Urothelium cell line (cell line): ENCODE measurements at regions not wholly inside any gene's neighbourhood (a gene's known extent, or its start where the extent isn't known, plus 50 kb on each side); places are given as distances from the start of the nearest gene placed in this dataset.
"Not testable (repeated sequence)": the region's sequence is repeated elsewhere in the genome, so short reads cannot be mapped to it uniquely, and the experiment has no call there.

Experiments
- DNase-seq: peaks from one replicate; pipeline ENCODE4 v3.0.0; 2011; ENCODE audit warnings: low spot score, mixed read lengths
- FAIRE-seq: peaks from 2 replicates; lab custom pipeline; 2011; peaks lifted over from hg19 to GRCh38; lab: Jason Lieb, UNC

GRCh38 chr1:143714913-143715312 is 256.9 kb downstream of the FAM72C start:
- not testable (repeated sequence) for FAIRE-seq, DNase-seq

- DNase-seq, result not testable (repeated sequence)
- peak; percentile 68 for FAIRE-seq
These were observed 262.1 kb downstream of the FAM72C start for GRCh38 chr1:143709606-143710259.

GRCh38 chr1:143702739-143703138 is 269.0 kb downstream of the FAM72C start:
- FAIRE-seq, DNase-seq: not testable (repeated sequence)

- FAIRE-seq (no peak), DNase-seq (no peak)
These were observed 272.1 kb downstream of the FAM72C start for GRCh38 chr1:143699731-143700130.

GRCh38 chr1:143699115-143699514 is 272.7 kb downstream of the FAM72C start:
- DNase-seq (no peak), FAIRE-seq (no peak)

GRCh38 chr1:143698016-143698415 is 273.8 kb downstream of the FAM72C start:
- FAIRE-seq (no peak), DNase-seq (peak; percentile 74)

GRCh38 chr1:143694085-143694484 is 277.7 kb downstream of the FAM72C start:
- DNase-seq (no peak), FAIRE-seq (no peak)

GRCh38 chr1:143691971-143692529 is 279.7 kb downstream of the FAM72C start:
- FAIRE-seq (no peak), DNase-seq (no peak)

GRCh38 chr1:143691400-143691891 is 280.3 kb downstream of the FAM72C start:
- no peak for DNase-seq
- no peak for FAIRE-seq

- DNase-seq (no peak), FAIRE-seq (no peak)
These were observed 282.0 kb downstream of the FAM72C start for GRCh38 chr1:143689781-143690180.

- FAIRE-seq (no peak), DNase-seq (no peak)
These were observed 291.5 kb downstream of the FAM72C start for GRCh38 chr1:143680304-143680703.

- DNase-seq, result no peak
- no peak for FAIRE-seq
These were observed 298.8 kb downstream of the FAM72C start for GRCh38 chr1:143672983-143673382.

- DNase-seq (no peak), FAIRE-seq (no peak)
These were observed 304.1 kb downstream of the FAM72C start for GRCh38 chr1:143667730-143668129.

- no peak for DNase-seq
- no peak for FAIRE-seq
These were observed 304.9 kb downstream of the FAM72C start for GRCh38 chr1:143666851-143667250.

GRCh38 chr1:143665606-143666005 is 306.2 kb downstream of the FAM72C start:
- peak; percentile 56 for FAIRE-seq
- no peak for DNase-seq

- FAIRE-seq, DNase-seq: not testable (repeated sequence)
These were observed 308.7 kb downstream of the FAM72C start for GRCh38 chr1:143663056-143663455.

- DNase-seq (no peak), FAIRE-seq (no peak)
These were observed 310.2 kb downstream of the FAM72C start for GRCh38 chr1:143661418-143662101.

GRCh38 chr1:143660354-143660941 is 311.3 kb downstream of the FAM72C start:
- DNase-seq, result no peak
- no peak for FAIRE-seq

GRCh38 chr1:143653429-143653802 is 318.4 kb downstream of the FAM72C start:
- no peak for FAIRE-seq
- no peak for DNase-seq

- no peak for DNase-seq
- no peak for FAIRE-seq
These were observed 318.9 kb downstream of the FAM72C start for GRCh38 chr1:143652744-143653428.

- DNase-seq (no peak), FAIRE-seq (no peak)
These were observed 319.6 kb downstream of the FAM72C start for GRCh38 chr1:143652187-143652586.
